UCSD-AML1 (cell line): ENCODE measurements at regions not wholly inside any gene's neighbourhood (a gene's known extent, or its start where the extent isn't known, plus 50 kb on each side); places are given as distances from the start of the nearest gene placed in this dataset.
"Not testable (repeated sequence)": the region's sequence is repeated elsewhere in the genome, so short reads cannot be mapped to it uniquely, and the experiment has no call there.

ENCODE experiments used
- DNase-seq: peaks from one replicate; lab custom pipeline; 2025; ENCODE audit not compliant: unreplicated experiment; lab: John Stamatoyannopoulos, UW

DNA sequence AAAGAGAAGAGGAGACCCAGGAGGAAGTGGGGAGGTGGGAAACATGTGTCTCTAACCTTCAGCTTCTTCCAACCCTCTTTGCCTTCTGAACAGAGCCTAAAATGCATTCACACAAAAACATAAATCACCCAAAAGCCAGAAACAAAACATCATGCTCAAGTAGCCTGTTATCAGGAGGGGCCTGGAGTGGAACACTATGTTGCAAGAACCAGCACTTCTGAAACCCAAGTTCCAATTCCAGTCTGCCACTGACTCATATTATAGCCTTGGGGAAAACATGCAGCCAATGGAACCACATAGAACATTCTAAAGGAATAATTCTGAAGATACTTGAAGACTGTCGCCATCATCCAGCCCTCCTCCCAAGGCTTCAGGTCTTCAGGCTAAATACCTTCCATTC is 169.8 kb upstream of the PLXNC1 start:
- DNase-seq = no peak

DNA sequence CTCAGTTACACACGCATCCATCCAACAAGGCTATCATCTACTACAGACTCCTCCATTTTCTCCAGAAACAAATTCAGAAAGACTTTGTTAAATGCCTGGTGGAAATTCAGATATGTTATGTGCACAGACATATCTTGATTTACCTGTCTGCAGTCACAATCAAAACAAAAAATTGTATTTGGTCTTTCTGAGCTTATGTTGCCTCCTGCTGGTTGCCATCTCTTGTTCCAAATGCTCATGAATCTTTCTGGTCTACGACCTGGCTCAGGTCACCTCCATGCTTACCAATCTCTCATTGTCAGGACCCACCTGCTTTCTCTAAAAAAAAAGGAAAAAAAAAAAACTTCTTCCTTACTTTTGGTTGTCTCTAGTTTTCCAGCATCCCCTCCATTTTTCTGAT is 169.2 kb upstream of the PLXNC1 start:
- no peak for DNase-seq

DNA sequence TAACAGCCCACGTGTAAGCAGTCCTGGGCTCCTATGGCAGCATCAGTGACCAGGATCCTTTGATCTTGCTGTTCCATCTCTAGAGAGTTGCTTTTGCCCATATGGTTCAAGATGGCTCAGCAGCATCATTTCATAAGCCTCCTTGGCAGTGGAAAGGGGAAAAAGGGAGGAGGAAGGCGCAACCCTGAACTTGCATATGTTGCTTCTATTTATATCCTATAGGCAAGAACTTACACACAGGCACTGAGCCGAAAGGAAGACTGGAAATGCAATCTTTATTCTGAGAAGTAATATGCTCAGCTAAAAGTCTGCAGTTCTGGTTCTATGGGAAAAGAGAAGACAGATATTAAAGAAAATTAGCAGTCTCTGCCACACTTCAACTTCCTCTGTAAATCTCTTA is 167.7 kb upstream of the PLXNC1 start:
- DNase-seq = no peak

DNA sequence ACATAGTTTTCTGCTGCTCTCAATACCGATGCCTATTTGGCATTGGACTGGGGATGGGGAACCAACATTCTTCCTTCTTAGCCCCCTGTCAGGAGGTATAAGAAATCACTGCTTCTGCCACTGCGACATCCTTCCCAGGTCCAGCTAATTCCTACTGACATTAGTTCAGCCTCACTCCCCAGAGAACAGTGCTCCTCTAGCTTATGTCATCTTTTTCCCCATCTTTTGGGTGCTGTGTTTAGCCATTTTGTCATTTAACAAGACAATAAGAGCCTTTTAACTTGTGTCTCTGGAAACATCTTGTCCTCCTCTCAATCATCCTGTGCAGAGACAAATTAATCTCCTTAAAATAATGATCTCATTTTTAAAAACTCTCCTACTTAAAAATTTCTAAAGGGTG is 167.0 kb upstream of the PLXNC1 start:
- no peak for DNase-seq

DNA sequence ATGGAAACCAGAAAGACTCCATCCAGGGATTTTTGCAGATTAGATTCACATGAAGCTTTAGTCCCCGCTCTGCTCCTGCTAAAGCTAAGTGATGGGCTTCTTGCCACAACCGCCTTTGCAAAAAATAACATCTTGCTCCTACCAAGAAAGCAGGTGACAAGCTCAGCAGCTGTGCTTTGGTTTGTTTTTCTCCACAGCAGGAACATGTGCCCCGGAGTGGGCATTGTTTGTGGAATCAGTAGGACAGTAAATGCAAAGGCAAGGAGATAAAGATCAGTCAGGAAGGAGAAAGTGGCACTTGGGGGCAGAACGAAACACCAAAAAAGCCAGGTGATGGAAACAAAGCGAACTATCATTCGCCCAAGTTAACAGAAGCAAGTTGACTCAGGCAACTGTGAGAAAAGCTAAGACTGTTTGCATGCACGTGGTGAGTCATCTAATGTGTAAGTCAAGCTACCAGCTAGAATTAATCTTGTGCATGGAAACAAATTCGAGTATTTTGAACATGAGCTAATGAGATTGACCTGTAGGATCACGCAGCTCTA is 165.5 kb upstream of the PLXNC1 start:
- no peak for DNase-seq

DNA sequence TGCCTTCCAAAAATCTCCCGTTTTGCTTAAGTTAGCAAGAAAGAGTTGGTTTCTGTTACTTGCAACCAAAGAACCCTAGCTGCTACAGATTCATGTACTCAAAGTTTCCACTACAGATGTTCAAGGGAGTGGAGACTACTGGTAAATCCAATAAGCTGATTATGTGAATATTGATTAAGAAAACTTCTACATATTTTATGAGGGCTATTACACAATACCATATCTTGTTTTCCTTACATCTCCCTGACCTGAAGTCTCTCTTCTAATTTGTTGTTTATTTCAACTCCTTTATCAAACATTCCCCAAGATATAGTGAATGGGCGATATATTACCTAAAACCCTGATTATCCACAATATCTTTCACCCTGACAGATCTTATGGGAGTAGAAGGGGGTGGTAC is 164.4 kb upstream of the PLXNC1 start:
- no peak for DNase-seq

DNA sequence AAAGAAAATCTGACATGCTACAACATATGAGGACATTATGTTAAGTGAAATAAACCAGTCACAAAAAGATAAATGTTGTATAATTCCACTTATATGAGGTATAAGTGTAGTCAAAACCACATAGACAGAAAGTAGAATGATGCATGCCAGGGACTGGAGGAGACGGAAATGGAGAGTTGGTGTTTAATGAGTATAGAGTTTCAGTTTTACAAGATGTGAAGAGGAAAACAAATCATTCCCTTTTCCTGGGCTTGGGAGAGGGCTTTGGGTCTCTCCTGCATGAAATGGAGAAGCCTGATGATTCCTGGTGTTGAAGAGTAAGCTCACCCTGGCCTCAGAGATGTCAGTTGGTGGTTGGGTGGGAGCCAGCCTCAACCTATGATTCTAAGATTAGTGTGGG is 158.4 kb upstream of the PLXNC1 start:
- no peak for DNase-seq

DNA sequence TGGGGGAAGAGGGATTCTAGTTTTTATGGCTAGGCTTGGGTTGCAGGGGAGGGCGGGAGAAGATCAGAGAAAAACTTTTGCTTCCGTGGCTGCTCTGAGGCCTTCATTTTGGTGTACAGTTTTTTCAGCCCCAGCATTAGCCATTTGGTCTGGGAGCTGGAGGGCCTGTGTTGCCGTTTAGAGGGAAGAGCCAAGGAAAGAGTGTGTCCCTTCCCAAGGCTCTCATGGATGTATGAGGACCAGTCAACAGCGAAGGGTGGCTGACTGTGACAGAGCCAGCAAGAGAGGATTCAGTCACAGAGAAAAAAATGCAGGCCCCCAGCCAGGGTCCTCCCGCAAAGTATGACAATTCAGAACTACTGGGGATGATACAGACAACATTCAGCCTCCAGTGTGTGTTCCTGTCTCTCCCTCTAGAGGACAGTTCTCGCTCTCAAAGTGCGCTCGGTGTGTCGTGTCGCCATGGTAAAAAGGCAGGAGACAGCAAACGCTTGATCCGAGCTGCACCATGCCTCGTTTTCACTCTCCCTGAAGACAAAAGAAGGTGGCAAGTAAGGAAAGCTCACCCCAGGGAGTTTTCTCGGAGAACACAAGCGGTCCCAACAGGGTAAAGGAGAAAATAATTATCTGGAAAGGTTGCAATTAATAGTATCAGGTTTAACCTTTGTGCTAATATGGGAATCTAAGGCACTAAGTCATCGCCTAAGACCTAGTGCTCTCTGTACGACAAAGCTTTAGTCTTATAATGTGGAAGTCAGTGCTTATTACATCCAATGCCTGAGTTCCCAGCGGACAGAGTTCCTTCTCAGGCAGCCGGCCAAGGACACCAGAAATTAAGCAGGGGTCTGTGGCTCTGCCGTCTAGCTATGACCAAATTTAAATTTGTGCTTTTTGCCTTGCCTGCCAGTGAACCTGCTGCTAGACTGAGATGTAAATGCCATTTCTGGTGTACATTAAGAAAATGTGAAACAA is 157.3 kb upstream of the PLXNC1 start:
- DNase-seq = no peak

DNA sequence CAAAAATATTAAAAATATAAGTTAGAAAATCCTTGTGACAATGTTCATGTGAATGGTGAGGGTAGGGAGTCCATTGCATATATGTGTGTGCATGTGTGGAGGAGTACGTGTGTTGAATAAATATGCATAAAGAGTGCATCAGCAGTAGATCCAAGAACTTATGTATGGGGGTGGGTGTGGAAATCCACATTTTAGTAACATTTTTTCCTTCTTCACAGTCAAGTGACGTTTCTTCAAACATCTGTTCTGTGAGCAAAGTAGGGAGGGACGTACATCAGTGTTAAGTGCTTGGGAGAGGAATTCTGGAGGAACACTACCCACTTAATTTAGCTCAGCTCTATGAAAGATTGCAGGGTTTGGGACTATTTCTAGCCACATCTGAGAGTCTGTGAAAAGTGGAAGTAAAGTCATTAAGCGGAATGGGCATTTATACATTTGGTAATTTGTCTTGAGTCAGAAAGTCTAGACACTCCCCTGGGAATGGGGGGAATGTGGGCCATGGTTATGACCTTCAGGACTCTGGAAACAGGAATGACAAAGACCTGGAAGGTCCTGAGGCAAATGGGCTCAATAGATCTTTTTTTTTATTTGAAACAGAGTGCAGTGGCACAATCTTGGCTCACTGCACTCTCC is 156.4 kb upstream of the PLXNC1 start:
- no peak for DNase-seq

DNA sequence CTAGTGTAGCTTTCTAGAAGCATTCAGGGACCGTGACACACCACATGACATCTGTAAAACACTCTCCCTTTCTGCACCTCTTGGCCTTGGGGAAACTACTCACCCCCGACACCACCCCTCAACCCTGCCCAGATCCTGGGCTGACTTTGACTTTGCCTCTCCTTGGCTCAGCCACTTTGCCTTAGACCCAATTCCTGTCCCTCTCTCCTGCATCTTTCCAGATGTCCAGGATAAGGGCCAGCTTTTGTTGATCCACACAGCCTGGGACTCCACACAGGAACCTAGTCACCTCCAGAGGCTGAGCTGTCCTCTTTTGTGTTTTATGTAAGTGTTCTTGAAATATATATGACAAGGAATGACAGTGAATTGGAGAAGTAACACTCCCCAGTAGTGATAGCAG is 153.7 kb upstream of the PLXNC1 start:
- no peak for DNase-seq

DNA sequence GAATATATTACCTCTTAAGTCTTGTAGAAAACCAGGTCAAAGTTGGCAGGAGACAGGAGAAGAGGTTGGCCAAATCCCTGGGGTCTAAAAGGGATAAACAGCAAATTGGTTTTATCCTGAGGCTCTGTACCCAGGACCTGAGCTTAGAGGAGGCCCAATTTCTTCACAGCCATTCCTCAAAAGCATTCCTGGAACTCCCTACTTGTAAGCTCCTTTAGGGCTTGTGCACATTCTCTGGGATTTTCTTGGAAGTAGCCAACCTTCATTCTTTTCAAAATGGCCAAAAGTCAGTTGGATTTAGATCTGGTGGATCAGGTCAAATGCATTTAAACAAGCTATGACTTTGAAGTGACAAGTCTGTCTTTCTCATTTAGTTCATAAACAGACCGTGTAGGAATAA is 152.1 kb upstream of the PLXNC1 start:
- DNase-seq = no peak

DNA sequence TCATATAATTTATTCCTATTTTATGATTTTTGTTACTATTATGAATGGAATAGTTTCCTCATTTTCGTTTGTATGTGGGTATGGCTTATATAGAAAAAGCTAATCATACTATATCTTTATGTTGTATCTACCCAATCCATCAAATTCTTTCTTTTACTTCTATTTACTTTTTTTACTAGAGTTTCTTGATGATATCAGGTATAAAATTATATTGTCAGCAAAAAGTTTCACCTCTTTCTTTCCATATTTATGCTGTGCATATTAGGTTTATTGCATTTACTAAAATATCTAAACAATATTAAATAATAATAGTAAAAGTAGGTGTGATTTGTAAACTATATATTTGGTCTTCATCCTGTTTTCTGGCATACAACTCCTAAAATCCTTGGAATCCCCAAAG is 146.7 kb upstream of the PLXNC1 start:
- DNase-seq = no peak

DNA sequence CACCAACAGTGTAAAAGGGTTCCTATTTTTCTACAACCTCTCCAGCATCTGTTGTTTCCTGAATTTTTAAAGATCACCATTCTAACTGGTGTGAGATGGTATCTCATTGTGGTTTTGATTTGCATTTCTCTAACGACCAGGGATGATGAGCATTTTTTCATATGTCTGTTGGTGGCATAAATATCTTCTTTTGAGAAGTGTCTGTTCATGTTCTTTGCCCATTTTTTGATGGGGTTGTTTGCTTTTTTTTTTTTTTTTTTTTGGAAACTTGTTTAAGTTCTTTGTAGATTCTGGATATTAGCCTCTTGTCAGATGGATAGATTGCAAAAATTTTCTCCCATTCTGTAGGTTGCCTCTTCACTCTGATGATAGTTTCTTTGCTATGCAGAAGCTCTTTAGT is 145.5 kb upstream of the PLXNC1 start:
- DNase-seq = not testable (repeated sequence)

DNA sequence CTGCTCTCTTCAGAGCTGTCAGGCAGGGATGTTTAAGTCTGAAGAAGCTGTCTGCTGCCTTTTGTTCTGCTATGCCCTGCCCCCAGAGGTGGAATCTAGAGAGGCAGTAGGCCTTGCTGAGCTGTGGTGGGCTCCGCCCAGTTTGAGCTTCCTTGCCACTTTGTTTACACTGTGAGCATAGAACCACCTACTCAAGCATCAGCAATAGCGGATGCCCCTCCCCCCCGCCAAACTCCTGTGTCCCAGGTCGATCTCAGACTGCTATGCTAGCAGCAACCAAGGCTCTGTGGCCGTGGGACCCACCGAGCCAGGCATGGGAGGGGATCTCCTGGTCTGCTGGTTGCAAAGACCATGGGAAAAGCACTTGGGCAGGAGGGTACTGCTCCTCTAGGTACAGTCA is 140.5 kb upstream of the PLXNC1 start:
- DNase-seq = not testable (repeated sequence)

DNA sequence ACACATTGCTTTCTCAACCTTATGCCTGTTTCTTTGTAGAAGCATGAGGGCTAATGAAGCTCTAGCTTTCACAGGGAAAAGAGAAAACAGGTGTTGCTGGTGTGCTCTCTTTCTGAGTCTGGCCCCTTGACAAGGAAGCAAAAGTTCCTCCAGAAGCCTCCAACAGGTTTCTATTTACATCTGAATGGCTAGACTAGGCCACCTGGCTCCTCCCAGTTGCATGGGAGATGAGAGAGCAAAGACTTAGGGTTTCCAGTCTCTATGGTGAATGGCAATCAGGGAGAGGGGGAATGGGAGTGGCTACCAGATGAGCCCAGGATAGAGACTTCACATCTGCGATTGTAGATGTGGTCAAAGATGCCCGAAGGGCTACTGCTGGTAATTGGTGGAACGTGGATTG is 138.1 kb upstream of the PLXNC1 start:
- no peak for DNase-seq

DNA sequence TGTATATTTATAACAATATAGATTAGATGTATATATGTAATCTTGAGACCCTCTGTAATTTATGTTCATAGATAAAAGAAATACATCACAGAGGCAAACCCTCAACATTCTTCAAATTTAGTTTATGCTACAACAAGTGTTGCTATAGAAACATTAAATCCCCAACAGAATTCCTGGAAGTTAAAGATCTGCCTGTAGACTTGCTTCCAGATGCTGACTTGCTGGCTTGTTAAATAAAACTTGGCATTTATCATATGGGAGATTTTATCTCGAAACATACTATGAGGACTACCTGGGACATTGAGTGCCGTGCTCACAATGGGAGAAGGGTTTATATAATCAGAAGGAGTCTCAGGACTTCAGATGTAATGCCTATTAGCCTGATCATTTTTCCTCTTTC is 136.3 kb upstream of the PLXNC1 start:
- no peak for DNase-seq

DNA sequence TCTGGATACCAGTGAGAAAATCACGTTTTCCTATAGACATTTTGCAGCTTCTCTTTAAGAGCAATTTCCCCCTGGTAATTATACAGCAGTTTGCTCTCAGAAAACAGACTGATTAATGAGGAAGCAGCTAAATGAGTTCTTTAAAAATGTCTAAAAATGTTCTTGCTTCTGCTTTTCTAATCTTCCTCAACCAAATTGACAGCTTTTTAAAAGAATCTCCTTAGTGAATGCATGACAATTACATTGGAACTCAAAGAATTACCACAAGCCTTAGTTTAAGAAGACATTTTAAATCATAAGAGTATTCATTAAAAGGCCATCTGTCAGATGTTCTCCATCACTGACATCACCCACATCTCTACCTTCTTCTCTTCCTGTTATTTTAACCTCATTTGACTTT is 135.8 kb upstream of the PLXNC1 start:
- no peak for DNase-seq

DNA sequence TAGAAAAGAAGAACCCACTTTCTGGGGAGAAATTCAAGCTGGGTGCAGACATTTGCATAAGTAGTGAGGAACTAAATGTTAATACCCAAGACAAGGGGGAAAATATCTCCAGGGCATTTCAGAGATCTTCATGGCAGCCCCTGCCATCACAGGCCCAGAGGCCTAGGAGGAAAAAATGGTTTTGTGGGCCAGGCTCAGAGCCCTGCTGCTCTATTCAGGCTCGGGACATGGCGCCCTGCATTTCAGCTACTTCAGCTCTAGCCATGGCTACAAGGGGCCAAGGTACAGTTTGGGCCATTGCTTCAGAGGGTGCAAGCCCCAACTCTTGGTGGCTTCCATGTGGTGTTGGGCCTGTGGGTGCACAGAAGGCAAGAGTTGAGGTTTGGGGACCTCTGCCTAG is 131.1 kb upstream of the PLXNC1 start:
- DNase-seq = not testable (repeated sequence)

DNA sequence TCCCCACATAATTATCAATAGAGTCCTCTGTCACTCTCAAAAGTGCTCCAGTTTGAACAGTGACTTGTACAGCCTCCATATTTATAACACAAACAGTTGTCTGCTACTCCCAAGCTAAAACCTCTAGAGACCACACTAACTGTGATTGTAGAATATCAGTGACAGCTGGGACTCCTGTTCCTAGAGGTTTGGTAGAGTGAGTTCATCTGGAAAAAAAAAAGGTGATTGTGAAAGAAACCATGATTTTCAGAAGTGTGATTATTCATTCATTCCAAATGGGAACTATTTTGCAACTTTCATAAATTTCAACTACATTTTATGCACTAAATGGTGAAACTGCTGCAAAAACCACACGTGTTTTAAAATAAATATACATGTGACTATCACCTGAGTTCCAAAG is 128.0 kb upstream of the PLXNC1 start:
- DNase-seq = no peak

DNA sequence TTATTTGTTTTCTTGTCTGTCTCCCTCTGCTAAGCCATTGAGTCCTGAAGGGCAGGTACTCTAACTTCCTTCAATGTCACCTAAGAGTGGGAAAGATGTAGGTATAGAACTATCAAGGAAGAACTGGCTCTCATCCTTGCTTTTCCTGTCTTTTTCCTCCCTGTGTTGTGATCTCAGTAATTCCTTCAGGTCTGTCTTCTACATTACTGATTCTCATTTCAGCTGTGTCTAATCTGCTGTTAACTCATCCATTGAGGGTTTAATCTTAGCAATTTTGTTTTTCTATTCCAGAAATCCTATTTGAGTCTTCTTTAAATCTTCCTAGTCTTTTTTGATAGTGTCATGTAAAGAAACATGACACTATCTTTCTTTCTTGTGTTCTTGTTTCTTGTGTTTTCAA is 124.5 kb upstream of the PLXNC1 start:
- no peak for DNase-seq

DNA sequence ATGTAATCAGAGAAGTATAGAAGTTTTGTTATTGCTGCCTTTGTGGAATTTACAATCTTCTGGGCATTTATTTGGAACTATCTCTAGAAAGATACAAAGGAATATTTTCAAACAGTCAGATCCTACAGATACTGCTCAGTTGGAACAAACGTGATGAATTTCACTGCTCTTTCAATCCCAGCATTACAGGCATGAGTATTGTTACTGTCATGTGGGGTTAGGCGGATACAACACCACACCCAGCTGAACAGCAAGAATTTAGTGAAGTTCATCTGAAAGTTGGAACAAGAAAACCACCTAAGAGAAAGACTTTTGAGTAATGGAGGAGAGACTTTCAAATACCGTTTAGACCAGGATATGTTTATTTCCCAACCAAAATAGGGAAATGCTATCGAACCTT is 123.3 kb upstream of the PLXNC1 start:
- DNase-seq = no peak

DNA sequence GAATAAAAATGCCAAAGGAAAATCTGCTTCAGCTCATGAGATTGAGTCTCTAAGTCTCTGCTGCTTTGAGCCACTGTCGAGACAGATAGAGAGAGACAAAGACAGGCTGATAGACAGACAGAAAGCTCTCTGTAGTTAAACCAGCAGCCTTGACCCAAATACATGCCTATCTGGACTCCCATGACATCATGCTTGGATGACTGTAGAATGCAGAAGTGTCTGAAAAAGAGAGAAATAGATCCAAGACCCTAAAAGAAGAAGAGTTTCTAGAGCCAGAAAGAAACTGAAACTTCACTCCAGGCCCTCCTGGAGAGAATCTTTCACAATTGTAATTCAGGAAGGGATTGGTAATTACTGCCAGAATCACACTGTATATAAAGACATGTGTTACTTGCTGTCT is 122.6 kb upstream of the PLXNC1 start:
- DNase-seq = no peak
